K562 (cell line): ENCODE measurements at regions not wholly inside any gene's neighbourhood (a gene's known extent, or its start where the extent isn't known, plus 50 kb on each side); places are given as distances from the start of the nearest gene placed in this dataset.

Source experiments
- ATAC-seq: fragments of 200-7000 bp; cut with Tn5 transposase; 3 replicates; pipeline ENCODE4 v1.9.1; 2020; ENCODE audit warnings: moderate library complexity
- BruUV-seq: library from RNA; stranded (reverse); fragments of 400-500 nt; replicated peaks from 2 replicates; lab custom pipeline; 2021; lab: Mats Ljungman, UMichigan
- CTCF ChIA-PET: fragments of 300-600 bp; formaldehyde crosslinking; extraction: SDS; loops from one replicate; lab custom pipeline; 2021; ENCODE audit warnings: low intra/inter-chr PET ratio; lab: Yijun Ruan, JAX
- POLR2A ChIA-PET: fragments of 300-600, 350-650 bp; sonication (Branson Sonifier 250); formaldehyde crosslinking; extraction: SDS; loops from one replicate; lab custom pipeline; 2021; ENCODE audit warnings: antibody characterized with exemption, inconsistent platforms; lab: Yijun Ruan, JAX
- DNase-seq, 4 experiments: peaks; one replicate each; pipeline versions ENCODE4 v3.0.0 to v3.0.0-alpha.2; 2011 to 2018; ENCODE audit warnings: low spot score in 3 of 4, mixed read lengths in 3 of 4; ENCODE audit errors: extremely low read depth in 1 of 4
- FAIRE-seq: peaks from 2 replicates; lab custom pipeline; 2011; peaks lifted over from hg19 to GRCh38; lab: Jason Lieb, UNC
- H2AFZ ChIP-seq: 2 replicates; pipeline ENCODE4 v1.6.0; 2011; ENCODE audit warnings: low read depth, low read length, control low read depth, inconsistent platforms
- H3K27ac ChIP-seq: fragments of 200-600 bp; 3 replicates; pipeline ENCODE4 v1.8.0; 2011; ENCODE audit warnings: low read depth, mild to moderate bottlenecking, control low read depth, inconsistent platforms, low read length, moderate library complexity, mixed read lengths; ENCODE audit errors: extremely low read depth
- H3K27me3 ChIP-seq, 2 experiments: fragments of 300-600 bp in 1 of 2; 2 replicates in 1 of 2; 3 replicates in 1 of 2; pipeline versions ENCODE4 v1.6.0 to v1.8.0; 2011; ENCODE audit warnings: inconsistent platforms in 2 of 2, low read length in 2 of 2, mild to moderate bottlenecking in 1 of 2, mixed read lengths in 1 of 2, moderate library complexity in 1 of 2; ENCODE audit not compliant: control insufficient read depth in 2 of 2, insufficient read depth in 2 of 2
- H3K36me3 ChIP-seq: fragments of 300-600 bp; 3 replicates; pipeline ENCODE4 v1.8.0; 2011; ENCODE audit warnings: mild to moderate bottlenecking, low read length, inconsistent platforms; ENCODE audit not compliant: control insufficient read depth, insufficient read depth
- H3K4me1 ChIP-seq, 2 experiments: fragments of 200-600 bp in 1 of 2; replicated peaks in 1 of 2; 2 replicates in 1 of 2; 3 replicates in 1 of 2; pipeline versions ENCODE4 v1.5.1 to v1.8.0; 2011; ENCODE audit warnings: inconsistent platforms in 2 of 2, low read length in 2 of 2, mild to moderate bottlenecking in 1 of 2, mixed read lengths in 1 of 2, moderate library complexity in 1 of 2; ENCODE audit not compliant: control insufficient read depth in 2 of 2, insufficient read depth in 2 of 2
- H3K4me2 ChIP-seq: 2 replicates; pipeline ENCODE4 v1.6.1; 2011; ENCODE audit warnings: low read length, control low read depth, inconsistent platforms, mixed read lengths; ENCODE audit not compliant: insufficient read depth
- H3K4me3 ChIP-seq: fragments of 200-600 bp; sonication (generic), shearing (Covaris generic); 2 replicates; pipeline ENCODE4 v1.5.1; 2016; ENCODE audit warnings: control low read depth, inconsistent platforms
- H3K79me2 ChIP-seq: fragments of 200-600 bp; 3 replicates; pipeline ENCODE4 v1.8.0; 2011; ENCODE audit warnings: low read length, inconsistent platforms; ENCODE audit not compliant: control insufficient read depth, insufficient read depth
- H3K9ac ChIP-seq, 2 experiments: 2 replicates each; pipeline versions ENCODE4 v1.6.0 to v1.6.1; 2011; ENCODE audit warnings: low read depth in 2 of 2, low read length in 2 of 2, control low read depth in 1 of 2, inconsistent platforms in 1 of 2, mild to moderate bottlenecking in 1 of 2, mixed read lengths in 1 of 2; ENCODE audit not compliant: insufficient read depth in 1 of 2
- H3K9me1 ChIP-seq: one replicate; pipeline ENCODE4 v1.6.0; 2011; ENCODE audit warnings: inconsistent platforms, mild to moderate bottlenecking, low read length, moderate library complexity; ENCODE audit not compliant: control insufficient read depth, insufficient read depth
- H3K9me3 ChIP-seq: replicated peaks from 2 replicates; pipeline ENCODE4 v1.5.1; 2011; ENCODE audit warnings: low read depth, low read length, inconsistent platforms; ENCODE audit not compliant: control insufficient read depth, insufficient read depth
- H4K20me1 ChIP-seq: replicated peaks from 2 replicates; pipeline ENCODE4 v1.6.1; 2011; ENCODE audit warnings: low read length, inconsistent platforms, mixed read lengths; ENCODE audit not compliant: control insufficient read depth, insufficient read depth
- BRF1 ChIP-seq: IDR thresholded peaks from 3 replicates; pipeline ENCODE4 v1.6.1; 2011; ENCODE audit warnings: borderline replicate concordance, mild to moderate bottlenecking; ENCODE audit not compliant: insufficient read length; ENCODE audit errors: extremely low read depth
- HNRNPH1 ChIP-seq: fragments of 200-400 bp; formaldehyde crosslinking; optimal IDR thresholded peaks from 2 replicates; pipeline ENCODE3; 2017; ENCODE audit warnings: low read depth, mild to moderate bottlenecking, low read length, moderate library complexity
- HNRNPUL1 ChIP-seq: fragments of 200-400 bp; formaldehyde crosslinking; IDR thresholded peaks from 2 replicates; pipeline ENCODE4 v1.6.1; 2017; ENCODE audit warnings: low read length
- HSF4 ChIP-seq: fragments of 250-450 bp; sonication (Bioruptor Pico); IDR thresholded peaks from 2 replicates; pipeline ENCODE4 v2.1.2; 2022; ENCODE audit warnings: mild to moderate bottlenecking, moderate library complexity, borderline replicate concordance
- KDM5B ChIP-seq: fragments of 200-600 bp; sonication (generic); IDR thresholded peaks from 2 replicates; pipeline ENCODE4 v1.6.1; 2012; ENCODE audit warnings: low read depth, mild to moderate bottlenecking, moderate library complexity, low read length, control low read depth, inconsistent platforms; ENCODE audit not compliant: insufficient replicate concordance
- MXI1 ChIP-seq: IDR thresholded peaks from 2 replicates; pipeline ENCODE4 v1.6.1; 2011; ENCODE audit warnings: low read depth, mild to moderate bottlenecking, improper control_type of control experiment, low read length
- NCOA4 ChIP-seq: fragments of 450-650 bp; IDR thresholded peaks from 2 replicates; pipeline ENCODE4 v1.6.1; 2018; ENCODE audit warnings: mild to moderate bottlenecking; ENCODE audit not compliant: partially characterized antibody
- PTBP1 ChIP-seq: fragments of 200-400 bp; formaldehyde crosslinking; IDR thresholded peaks from 2 replicates; pipeline ENCODE4 v1.6.1; 2017; ENCODE audit warnings: low read depth, low read length
- RFX1 ChIP-seq: fragments of 450-650 bp; IDR thresholded peaks from 2 replicates; pipeline ENCODE4 v1.6.1; 2016; ENCODE audit warnings: mild to moderate bottlenecking, moderate library complexity
- SMC3 ChIP-seq: conservative IDR thresholded peaks from 2 replicates; pipeline ENCODE4 v1.6.1; 2011; ENCODE audit warnings: low read depth, low read length, improper control_type of control experiment; ENCODE audit not compliant: insufficient read depth
- TAF1 ChIP-seq: IDR thresholded peaks from 2 replicates; pipeline ENCODE4 v1.6.1; 2011; ENCODE audit warnings: mild to moderate bottlenecking, low read length, moderate library complexity; ENCODE audit not compliant: insufficient read depth, control insufficient read depth, severe bottlenecking; ENCODE audit errors: extremely low read depth
- TCF3 ChIP-seq: sonication (generic); formaldehyde crosslinking; IDR thresholded peaks from 2 replicates; pipeline ENCODE4 v1.4.0; 2020; ENCODE audit warnings: mild to moderate bottlenecking, missing genetic modification reagents
- WHSC1 ChIP-seq: IDR thresholded peaks from one replicate; pipeline ENCODE4 v1.6.1; 2012; ENCODE audit warnings: low read length, control low read depth, inconsistent platforms
- ZNF354B ChIP-seq: fragments of 250-450 bp; sonication (Bioruptor Pico); IDR thresholded peaks from 2 replicates; pipeline ENCODE4 v1.4.0; 2020
- ZNF551 ChIP-seq: fragments of 250-450 bp; sonication (Bioruptor Pico); IDR thresholded peaks from 2 replicates; pipeline ENCODE4 v1.5.0; 2021; ENCODE audit warnings: mild to moderate bottlenecking, moderate library complexity
- WGBS: fragments of 100-300 bp; shearing (Covaris generic); methylation state at CpG from one replicate; pipeline ENCODE4 v1.1.6; 2016; ENCODE audit warnings: low coverage, mixed read lengths; ENCODE audit not compliant: insufficient coverage; ENCODE audit errors: missing lambda C conversion rate; 5-methylcytosine and 5-hydroxymethylcytosine counted together
- in situ Hi-C: fragments of 300-500 bp; cut with MboI; formaldehyde crosslinking; loops from 4 replicates; pipeline ENCODE4 v1.15.0; 2018; ENCODE audit warnings: inconsistent platforms, mixed read lengths
- intact Hi-C: fragments of 100-400 bp; cut with micrococcal nuclease; formaldehyde crosslinking; loops from 2 replicates; pipeline ENCODE4 v1.14.2; 2022
- TF ChIP-seq, protein P1 (sequence below): sonication (generic); formaldehyde crosslinking; IDR thresholded peaks from 2 replicates; pipeline ENCODE4 v1.8.0; 2022; ENCODE audit warnings: missing genetic modification reagents, mild to moderate bottlenecking, borderline replicate concordance
- TF ChIP-seq, protein P2 (sequence below): fragments of 250-450 bp; sonication (Bioruptor Pico); IDR thresholded peaks from 2 replicates; pipeline ENCODE4 v1.5.0; 2022; ENCODE audit warnings: mild to moderate bottlenecking
- TF ChIP-seq, protein P3 (sequence below): IDR thresholded peaks from 3 replicates; pipeline ENCODE4 v1.6.1; 2011; ENCODE audit warnings: borderline replicate concordance, mild to moderate bottlenecking, moderate library complexity; ENCODE audit not compliant: insufficient read length; ENCODE audit errors: extremely low read depth

DNA sequence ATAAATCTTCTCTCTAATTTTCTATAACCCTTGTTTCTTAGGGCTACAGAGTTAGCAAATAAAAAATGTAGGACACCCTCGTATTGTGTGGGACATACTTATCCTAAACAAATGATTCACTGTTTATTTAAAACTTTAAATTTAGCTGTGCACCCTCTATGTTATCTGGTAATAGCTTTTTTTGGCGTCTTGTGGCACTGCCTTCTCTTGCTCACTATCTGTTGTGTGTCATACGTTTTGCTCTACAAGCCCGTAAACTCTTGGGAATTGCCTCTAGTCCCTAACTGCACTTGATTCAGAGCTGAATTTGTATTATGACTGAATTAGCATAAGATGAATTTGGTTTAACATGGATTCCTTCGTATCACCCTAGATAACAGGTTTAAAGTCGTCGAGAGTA lies 144.3 kb upstream of the MYOCD start (continued):
- no peak for TF ChIP-seq TAF1
- TF ChIP-seq, protein P1, sequence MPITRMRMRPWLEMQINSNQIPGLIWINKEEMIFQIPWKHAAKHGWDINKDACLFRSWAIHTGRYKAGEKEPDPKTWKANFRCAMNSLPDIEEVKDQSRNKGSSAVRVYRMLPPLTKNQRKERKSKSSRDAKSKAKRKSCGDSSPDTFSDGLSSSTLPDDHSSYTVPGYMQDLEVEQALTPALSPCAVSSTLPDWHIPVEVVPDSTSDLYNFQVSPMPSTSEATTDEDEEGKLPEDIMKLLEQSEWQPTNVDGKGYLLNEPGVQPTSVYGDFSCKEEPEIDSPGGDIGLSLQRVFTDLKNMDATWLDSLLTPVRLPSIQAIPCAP, result no peak
- TF ChIP-seq RFX1, result no peak
- no peak for TF ChIP-seq HNRNPUL1

DNA sequence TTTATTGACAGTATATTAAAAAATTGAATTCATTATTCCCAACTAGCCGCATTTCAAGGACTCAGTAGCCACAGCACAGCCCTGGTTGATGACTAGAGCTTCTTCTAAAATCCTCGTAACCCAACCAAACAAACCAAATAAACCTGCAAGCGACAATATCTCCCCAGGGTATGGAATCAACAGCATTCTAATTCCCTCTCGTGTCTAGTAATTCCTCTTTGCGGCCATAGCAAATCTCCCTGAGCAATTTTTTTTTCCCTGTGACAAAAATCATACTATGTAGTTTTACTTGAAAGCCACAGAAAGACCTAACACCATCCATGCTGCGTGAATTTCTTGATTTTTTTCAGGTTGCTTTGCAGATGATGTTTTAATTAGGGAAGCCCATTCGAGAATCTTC lies 143.4 kb upstream of the MYOCD start:
- POLR2A ChIA-PET, result no interaction called here
- CTCF ChIA-PET, result no interaction called here
- 0% methylated on average over 7 of the region's 7 CpGs for WGBS
- TF ChIP-seq, protein P2, sequence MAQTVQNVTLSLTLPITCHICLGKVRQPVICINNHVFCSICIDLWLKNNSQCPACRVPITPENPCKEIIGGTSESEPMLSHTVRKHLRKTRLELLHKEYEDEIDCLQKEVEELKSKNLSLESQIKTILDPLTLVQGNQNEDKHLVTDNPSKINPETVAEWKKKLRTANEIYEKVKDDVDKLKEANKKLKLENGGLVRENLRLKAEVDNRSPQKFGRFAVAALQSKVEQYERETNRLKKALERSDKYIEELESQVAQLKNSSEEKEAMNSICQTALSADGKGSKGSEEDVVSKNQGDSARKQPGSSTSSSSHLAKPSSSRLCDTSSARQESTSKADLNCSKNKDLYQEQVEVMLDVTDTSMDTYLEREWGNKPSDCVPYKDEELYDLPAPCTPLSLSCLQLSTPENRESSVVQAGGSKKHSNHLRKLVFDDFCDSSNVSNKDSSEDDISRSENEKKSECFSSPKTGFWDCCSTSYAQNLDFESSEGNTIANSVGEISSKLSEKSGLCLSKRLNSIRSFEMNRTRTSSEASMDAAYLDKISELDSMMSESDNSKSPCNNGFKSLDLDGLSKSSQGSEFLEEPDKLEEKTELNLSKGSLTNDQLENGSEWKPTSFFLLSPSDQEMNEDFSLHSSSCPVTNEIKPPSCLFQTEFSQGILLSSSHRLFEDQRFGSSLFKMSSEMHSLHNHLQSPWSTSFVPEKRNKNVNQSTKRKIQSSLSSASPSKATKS (CRISPR knock-in tag), result no peak
- TF ChIP-seq WHSC1 (no peak), MXI1 (no peak), ZNF551 (CRISPR knock-in tag) (no peak), SMC3 (no peak), ZNF354B (CRISPR knock-in tag) (no peak), KDM5B (no peak), NCOA4 (no peak), TCF3 (CRISPR knock-in tag) (no peak), HNRNPH1 (no peak), PTBP1 (no peak), BRF1 (no peak), HSF4 (CRISPR knock-in tag) (no peak)
- TF ChIP-seq, protein P3, sequence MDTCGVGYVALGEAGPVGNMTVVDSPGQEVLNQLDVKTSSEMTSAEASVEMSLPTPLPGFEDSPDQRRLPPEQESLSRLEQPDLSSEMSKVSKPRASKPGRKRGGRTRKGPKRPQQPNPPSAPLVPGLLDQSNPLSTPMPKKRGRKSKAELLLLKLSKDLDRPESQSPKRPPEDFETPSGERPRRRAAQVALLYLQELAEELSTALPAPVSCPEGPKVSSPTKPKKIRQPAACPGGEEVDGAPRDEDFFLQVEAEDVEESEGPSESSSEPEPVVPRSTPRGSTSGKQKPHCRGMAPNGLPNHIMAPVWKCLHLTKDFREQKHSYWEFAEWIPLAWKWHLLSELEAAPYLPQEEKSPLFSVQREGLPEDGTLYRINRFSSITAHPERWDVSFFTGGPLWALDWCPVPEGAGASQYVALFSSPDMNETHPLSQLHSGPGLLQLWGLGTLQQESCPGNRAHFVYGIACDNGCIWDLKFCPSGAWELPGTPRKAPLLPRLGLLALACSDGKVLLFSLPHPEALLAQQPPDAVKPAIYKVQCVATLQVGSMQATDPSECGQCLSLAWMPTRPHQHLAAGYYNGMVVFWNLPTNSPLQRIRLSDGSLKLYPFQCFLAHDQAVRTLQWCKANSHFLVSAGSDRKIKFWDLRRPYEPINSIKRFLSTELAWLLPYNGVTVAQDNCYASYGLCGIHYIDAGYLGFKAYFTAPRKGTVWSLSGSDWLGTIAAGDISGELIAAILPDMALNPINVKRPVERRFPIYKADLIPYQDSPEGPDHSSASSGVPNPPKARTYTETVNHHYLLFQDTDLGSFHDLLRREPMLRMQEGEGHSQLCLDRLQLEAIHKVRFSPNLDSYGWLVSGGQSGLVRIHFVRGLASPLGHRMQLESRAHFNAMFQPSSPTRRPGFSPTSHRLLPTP, result no peak

More for the DNA sequence above, 143.4 kb upstream of the MYOCD start:
- intact Hi-C loops, result no loop called here
- Histone ChIP-seq H3K9ac (no peak overlapping the region), H3K4me3 (no peak overlapping the region), H3K79me2 (no peaks in the 10 kb centered on the region), H3K36me3 (no peaks in the 10 kb centered on the region), H3K4me1 (no peaks in the 10 kb centered on the region), H3K27me3 (no peaks in the 10 kb centered on the region), H3K4me2 (no peak overlapping the region), H3K9me1 (no peaks in the 10 kb centered on the region), H3K9me3 (no peaks in the 10 kb centered on the region), H3K27ac (no peak overlapping the region), H2AFZ (no peak overlapping the region), H4K20me1 (no peaks in the 10 kb centered on the region)
- in situ Hi-C loops, result no loop called here
- BruUV-seq, result no TSS peak
- no peak for ATAC-seq
- no peak for DNase-seq
- no peak for FAIRE-seq
